ENCODE measurements at regions not wholly inside any gene's neighbourhood (a gene's known extent, or its start where the extent isn't known, plus 50 kb on each side); places are given as distances from the start of the nearest gene placed in this dataset.
A peak's percentile ranks its signal among the peaks of the same experiment; 100 is the strongest.

DNA sequence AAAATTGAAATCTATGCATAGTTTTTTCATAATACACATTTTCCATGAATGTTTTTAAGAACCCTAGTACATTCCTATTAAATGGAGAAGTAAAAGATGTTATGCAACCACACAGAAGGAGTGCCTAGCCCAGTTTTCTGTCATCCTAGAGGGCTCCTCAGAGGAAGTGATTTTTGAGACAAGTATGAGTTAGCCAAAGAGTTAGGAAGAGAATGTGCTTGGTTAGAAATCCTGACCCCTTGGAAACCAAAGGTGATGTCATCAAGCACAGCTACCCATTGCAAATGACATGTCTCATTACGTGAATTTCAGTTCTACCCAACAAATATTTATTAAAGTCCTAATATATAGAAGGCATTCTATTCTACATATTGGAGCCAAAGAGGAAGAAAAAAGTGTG lies 88.9 kb upstream of the TNFSF4 start:
- Histone ChIP-seq H3K79me2 (ENCODE audit: control insufficient read depth, insufficient read depth, low read length) (no peaks in the 10 kb centered on the region), H3K4me1 (replicated peaks in 1 of 2; ENCODE audit: control insufficient read depth in 2 of 2, insufficient read depth in 2 of 2, low read length in 2 of 2) (peaks cover 0 to 7% of the 10 kb centered on the region in 2 experiments; a peak in 2 of 5 replicates), H2AFZ (ENCODE audit: low read depth, low read length) (no peak overlapping the region), H3K4me2 (ENCODE audit: insufficient read depth, low read length) (no peak overlapping the region), H3K9me3 (replicated peaks; ENCODE audit: control insufficient read depth, insufficient read depth, low read depth, low read length) (no peaks in the 10 kb centered on the region), H3K36me3 (ENCODE audit: control insufficient read depth, insufficient read depth, low read length) (no peaks in the 10 kb centered on the region), H3K9ac (ENCODE audit: insufficient read depth in 1 of 2, low read depth in 2 of 2, low read length in 2 of 2) (no peak overlapping the region), H3K4me3 (no peak overlapping the region), H4K20me1 (replicated peaks; ENCODE audit: control insufficient read depth, insufficient read depth, low read length) (no peaks in the 10 kb centered on the region), H3K27ac (ENCODE audit: extremely low read depth, low read depth, low read length) (no peak overlapping the region), H3K9me1 (ENCODE audit: control insufficient read depth, insufficient read depth, low read length) (no peaks in the 10 kb centered on the region), H3K27me3 (ENCODE audit: control insufficient read depth in 2 of 2, insufficient read depth in 2 of 2, low read length in 2 of 2) (no peaks in the 10 kb centered on the region)
- DNase-seq (ENCODE audit: extremely low read depth in 1 of 4, low spot score in 3 of 4): no peak
- ATAC-seq: no peak
- ChIA-PET CTCF (ENCODE audit: low intra/inter-chr PET ratio) (no interaction called here), POLR2A (no interaction called here)
- intact Hi-C loops (cut with micrococcal nuclease): no loop called here
- TF ChIP-seq CEBPG (CRISPR knock-in tag; IDR thresholded peaks at IDR 0.05) (no peak), CEBPG (tag; conservative IDR thresholded peaks at IDR 0.05 in 1 of 2, IDR thresholded peaks at IDR 0.05 in 1 of 2) (peak in 1 of 2 experiments; percentile 42; a peak in 1 of 4 replicates), U2AF2 (optimal IDR thresholded peaks at IDR 0.05; ENCODE audit: low read depth, low read length) (no peak), TAF1 (IDR thresholded peaks at IDR 0.05; ENCODE audit: control insufficient read depth, extremely low read depth, insufficient read depth, low read length, severe bottlenecking) (no peak), ZFP36 (IDR thresholded peaks at IDR 0.05; ENCODE audit: low read depth, low read length, partially characterized antibody) (peak; percentile 87), TAL1 (IDR thresholded peaks at IDR 0.05) (no peak), CEBPB (tag; IDR thresholded peaks at IDR 0.05) (peak; percentile 56), ZNF75A (CRISPR knock-in tag; IDR thresholded peaks at IDR 0.05) (no peak), SMAD3 (CRISPR knock-in tag; conservative IDR thresholded peaks at IDR 0.05) (no peak), HNRNPUL1 (IDR thresholded peaks at IDR 0.05; ENCODE audit: low read length) (no peak), TRIM28 (IDR thresholded peaks at IDR 0.05) (no peak)
- TF ChIP-seq, protein P1, sequence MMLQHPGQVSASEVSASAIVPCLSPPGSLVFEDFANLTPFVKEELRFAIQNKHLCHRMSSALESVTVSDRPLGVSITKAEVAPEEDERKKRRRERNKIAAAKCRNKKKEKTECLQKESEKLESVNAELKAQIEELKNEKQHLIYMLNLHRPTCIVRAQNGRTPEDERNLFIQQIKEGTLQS (IDR thresholded peaks at IDR 0.05): peak; percentile 75
- TF ChIP-seq, protein P1 (CRISPR knock-in tag; conservative IDR thresholded peaks at IDR 0.05): no peak
- 58% methylated on average over 1 of the region's 1 CpG for WGBS (ENCODE audit: insufficient coverage, low coverage, missing lambda C conversion rate)
- in situ Hi-C loops (cut with MboI): no loop called here
- FAIRE-seq: no peak
- BruUV-seq (replicated peaks): no TSS peak
